Liver (tissue), 8 donors: ENCODE measurements at regions not wholly inside any gene's neighbourhood (a gene's known extent, or its start where the extent isn't known, plus 50 kb on each side); places are given as distances from the start of the nearest gene placed in this dataset.

Source experiments
- DNase-seq: peaks from one replicate; pipeline ENCODE4 v3.0.0-alpha.2; 2017; ENCODE audit warnings: low spot score
- H3K27ac ChIP-seq, 2 donors: one replicate each; pipeline ENCODE4 v1.7.0; 2013; ENCODE audit warnings: inconsistent platforms in 2 of 2, low read length in 2 of 2, control low read depth in 1 of 2, low read depth in 1 of 2, mild to moderate bottlenecking in 1 of 2
- H3K27me3 ChIP-seq, 4 donors: one replicate each; pipeline versions ENCODE4 v1.6.1 to v1.7.0; 2013; ENCODE audit warnings: low read length in 3 of 4, inconsistent platforms in 1 of 4, mild to moderate bottlenecking in 1 of 4, moderate library complexity in 1 of 4; ENCODE audit not compliant: control insufficient read depth in 4 of 4, insufficient read depth in 4 of 4
- H3K36me3 ChIP-seq, 4 donors: one replicate each; pipeline versions ENCODE4 v1.6.1 to v1.7.0; 2013; ENCODE audit warnings: low read length in 3 of 4, mild to moderate bottlenecking in 3 of 4, low read depth in 1 of 4, moderate library complexity in 1 of 4; ENCODE audit not compliant: control insufficient read depth in 4 of 4, insufficient read depth in 3 of 4
- H3K4me1 ChIP-seq, 4 donors: one replicate each; pipeline versions ENCODE4 v1.6.1 to v1.7.0; 2013; ENCODE audit warnings: low read length in 3 of 4, mild to moderate bottlenecking in 3 of 4, moderate library complexity in 1 of 4; ENCODE audit not compliant: control insufficient read depth in 4 of 4, insufficient read depth in 4 of 4
- H3K4me3 ChIP-seq, 3 donors: one replicate each; pipeline versions ENCODE4 v1.6.1 to v1.7.0; 2013; ENCODE audit warnings: low read length in 3 of 3, control low read depth in 1 of 3, low read depth in 1 of 3, mild to moderate bottlenecking in 1 of 3
- H3K9ac ChIP-seq, 2 donors: one replicate each; pipeline ENCODE4 v1.7.0; 2013; ENCODE audit warnings: low read length in 2 of 2, mild to moderate bottlenecking in 2 of 2, moderate library complexity in 2 of 2, control low read depth in 1 of 2, low read depth in 1 of 2
- H3K9me3 ChIP-seq, 4 donors: one replicate each; pipeline versions ENCODE4 v1.6.1 to v1.7.0; 2013; ENCODE audit warnings: low read length in 3 of 4; ENCODE audit not compliant: control insufficient read depth in 4 of 4
- EGR1 ChIP-seq, 2 donors: IDR thresholded peaks; 2 replicates each; pipeline ENCODE4 v1.6.1; 2016 to 2018; ENCODE audit warnings: antibody characterized with exemption in 2 of 2, low read depth in 2 of 2
- FOXA2 ChIP-seq: IDR thresholded peaks from 2 replicates; pipeline ENCODE4 v1.6.1; 2016; ENCODE audit warnings: antibody characterized with exemption
- GABPA ChIP-seq, 2 donors: IDR thresholded peaks in 1 of 2; conservative IDR thresholded peaks in 1 of 2; 2 replicates each; pipeline ENCODE4 v1.6.1; 2016; ENCODE audit warnings: antibody characterized with exemption in 2 of 2, mild to moderate bottlenecking in 1 of 2, moderate library complexity in 1 of 2
- HNF4A ChIP-seq, 2 donors: conservative IDR thresholded peaks; 2 replicates each; pipeline ENCODE4 v1.6.1; 2016; ENCODE audit warnings: antibody characterized with exemption in 2 of 2, mild to moderate bottlenecking in 2 of 2
- HNF4G ChIP-seq: IDR thresholded peaks from 2 replicates; pipeline ENCODE4 v1.6.1; 2016; ENCODE audit warnings: antibody characterized with exemption
- JUND ChIP-seq, 2 donors: IDR thresholded peaks; 2 replicates each; pipeline ENCODE4 v1.6.1; 2016; ENCODE audit warnings: antibody characterized with exemption in 2 of 2
- NR2F2 ChIP-seq: IDR thresholded peaks from 2 replicates; pipeline ENCODE4 v1.6.1; 2016; ENCODE audit warnings: antibody characterized with exemption
- RAD21 ChIP-seq, 2 donors: IDR thresholded peaks; 2 replicates each; pipeline ENCODE4 v1.6.1; 2016; ENCODE audit warnings: antibody characterized with exemption in 2 of 2, mild to moderate bottlenecking in 2 of 2
- REST ChIP-seq: IDR thresholded peaks from 2 replicates; pipeline ENCODE4 v1.6.1; 2016; ENCODE audit warnings: antibody characterized with exemption, mild to moderate bottlenecking
- RXRA ChIP-seq, 2 donors: IDR thresholded peaks; 2 replicates each; pipeline ENCODE4 v1.6.1; 2017 to 2018; ENCODE audit warnings: antibody characterized with exemption in 2 of 2, mild to moderate bottlenecking in 1 of 2
- SP1 ChIP-seq: IDR thresholded peaks from 2 replicates; pipeline ENCODE4 v1.6.1; 2018; ENCODE audit warnings: antibody characterized with exemption, mild to moderate bottlenecking
- TAF1 ChIP-seq: conservative IDR thresholded peaks from 2 replicates; pipeline ENCODE4 v1.6.1; 2016; ENCODE audit warnings: antibody characterized with exemption, mild to moderate bottlenecking
- YY1 ChIP-seq: IDR thresholded peaks from 2 replicates; pipeline ENCODE4 v1.6.1; 2016; ENCODE audit warnings: antibody characterized with exemption, mild to moderate bottlenecking
- ZBTB33 ChIP-seq: IDR thresholded peaks from 2 replicates; pipeline ENCODE4 v1.6.1; 2016; ENCODE audit warnings: antibody characterized with exemption
- WGBS: extraction: QIAGEN DNeasy Blood & Tissue Kit; methylation state at CpG from one replicate; pipeline ENCODE4 v1.1.7; 2013; 5-methylcytosine and 5-hydroxymethylcytosine counted together
- TF ChIP-seq, protein P1 (sequence below): fragments of 150-350 bp; IDR thresholded peaks from 2 replicates; pipeline ENCODE4 v1.5.1; 2017; ENCODE audit warnings: improper control_type of control experiment, low read depth, low read length; ENCODE audit not compliant: missing input control
- TF ChIP-seq, protein P2 (sequence below): IDR thresholded peaks from 2 replicates; pipeline ENCODE4 v1.6.1; 2016; ENCODE audit warnings: antibody characterized with exemption
- donor health status: healthy.
- donor health status: healthy.
- donor health status: healthy.
- donor health status: healthy.
- donor health status: healthy.

DNA sequence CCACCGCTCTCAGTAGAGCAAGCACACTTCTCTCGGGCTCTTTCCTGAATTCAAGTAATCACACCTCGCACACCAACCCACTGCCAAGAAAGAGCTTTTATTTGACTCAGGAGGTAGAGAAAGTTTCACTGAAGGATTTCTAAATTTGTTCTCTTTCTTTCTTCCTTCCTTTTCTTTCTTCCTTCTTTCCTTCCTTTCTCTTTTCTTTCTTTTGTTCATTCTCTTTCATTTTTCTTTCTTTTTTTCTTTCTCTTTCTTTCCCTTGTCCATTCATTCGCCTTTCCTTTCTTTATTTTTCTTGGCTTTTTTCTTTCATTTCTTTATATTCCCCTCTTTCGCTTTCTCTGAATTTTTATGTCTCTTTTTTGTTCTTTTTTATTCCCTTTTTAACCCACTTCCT, 300.1 kb downstream of the ENC1 start:
- WGBS, result 93% methylated on average over 5 of the region's 5 CpGs
- no peak for DNase-seq
- no peak for TF ChIP-seq HNF4A (conservative IDR thresholded peaks at IDR 0.05)
- TF ChIP-seq SP1, result no peak
- TF ChIP-seq REST, result no peak
- no peak for TF ChIP-seq TAF1
- TF ChIP-seq FOXA2, result no peak
- no peak for TF ChIP-seq RXRA (IDR thresholded peaks at IDR 0.05)
- TF ChIP-seq NR2F2, result no peak
- no peak for TF ChIP-seq YY1
- TF ChIP-seq, protein P1, sequence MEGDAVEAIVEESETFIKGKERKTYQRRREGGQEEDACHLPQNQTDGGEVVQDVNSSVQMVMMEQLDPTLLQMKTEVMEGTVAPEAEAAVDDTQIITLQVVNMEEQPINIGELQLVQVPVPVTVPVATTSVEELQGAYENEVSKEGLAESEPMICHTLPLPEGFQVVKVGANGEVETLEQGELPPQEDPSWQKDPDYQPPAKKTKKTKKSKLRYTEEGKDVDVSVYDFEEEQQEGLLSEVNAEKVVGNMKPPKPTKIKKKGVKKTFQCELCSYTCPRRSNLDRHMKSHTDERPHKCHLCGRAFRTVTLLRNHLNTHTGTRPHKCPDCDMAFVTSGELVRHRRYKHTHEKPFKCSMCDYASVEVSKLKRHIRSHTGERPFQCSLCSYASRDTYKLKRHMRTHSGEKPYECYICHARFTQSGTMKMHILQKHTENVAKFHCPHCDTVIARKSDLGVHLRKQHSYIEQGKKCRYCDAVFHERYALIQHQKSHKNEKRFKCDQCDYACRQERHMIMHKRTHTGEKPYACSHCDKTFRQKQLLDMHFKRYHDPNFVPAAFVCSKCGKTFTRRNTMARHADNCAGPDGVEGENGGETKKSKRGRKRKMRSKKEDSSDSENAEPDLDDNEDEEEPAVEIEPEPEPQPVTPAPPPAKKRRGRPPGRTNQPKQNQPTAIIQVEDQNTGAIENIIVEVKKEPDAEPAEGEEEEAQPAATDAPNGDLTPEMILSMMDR, result no peak
- TF ChIP-seq, protein P2, sequence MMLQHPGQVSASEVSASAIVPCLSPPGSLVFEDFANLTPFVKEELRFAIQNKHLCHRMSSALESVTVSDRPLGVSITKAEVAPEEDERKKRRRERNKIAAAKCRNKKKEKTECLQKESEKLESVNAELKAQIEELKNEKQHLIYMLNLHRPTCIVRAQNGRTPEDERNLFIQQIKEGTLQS, result no peak
- TF ChIP-seq EGR1 (IDR thresholded peaks at IDR 0.05; ENCODE audit: low read depth in 2 of 2), result no peak
- TF ChIP-seq GABPA (IDR thresholded peaks at IDR 0.05 in 1 of 2, conservative IDR thresholded peaks at IDR 0.05 in 1 of 2), result no peak
- no peak for TF ChIP-seq RAD21 (IDR thresholded peaks at IDR 0.05)
- TF ChIP-seq HNF4G, result no peak
- TF ChIP-seq ZBTB33, result no peak

GRCh38 chr5:74337984-74338310, 302.6 kb downstream of the ENC1 start:
- Histone ChIP-seq H3K27me3 (no peaks in the 10 kb centered on the region), H3K9ac (no peak overlapping the region), H3K4me3 (no peak overlapping the region), H3K27ac (no peak overlapping the region), H3K4me1 (peaks cover 0 to under 1% (median 0%) of the 10 kb centered on the region in 4 donors), H3K36me3 (no peaks in the 10 kb centered on the region), H3K9me3 (no peaks in the 10 kb centered on the region)
- WGBS, result 93% methylated on average over 1 of the region's 1 CpG
- DNase-seq, result no peak
- no peak for TF ChIP-seq ZBTB33
- no peak for TF ChIP-seq RXRA (IDR thresholded peaks at IDR 0.05)
- TF ChIP-seq JUND (IDR thresholded peaks at IDR 0.05), result no peak
- no peak for TF ChIP-seq NR2F2
- no peak for TF ChIP-seq SP1

More for the DNA sequence above, 300.1 kb downstream of the ENC1 start:
- Histone ChIP-seq H3K4me1 (peaks cover 0 to 3% (median 0%) of the 10 kb centered on the region in 4 donors), H3K4me3 (no peak overlapping the region), H3K9me3 (no peaks in the 10 kb centered on the region), H3K9ac (no peak overlapping the region), H3K36me3 (no peaks in the 10 kb centered on the region), H3K27ac (no peak overlapping the region), H3K27me3 (no peaks in the 10 kb centered on the region)
